HG02840 (cell line): ENCODE measurements at regions not wholly inside any gene's neighbourhood (a gene's known extent, or its start where the extent isn't known, plus 50 kb on each side); places are given as distances from the start of the nearest gene placed in this dataset.

Source experiments
- ATAC-seq: cut with Tn5 transposase; IDR thresholded peaks from one replicate; pipeline ENCODE4 v1.9.1; 2021; ENCODE audit warnings: mild to moderate bottlenecking, moderate library complexity, moderate number of reproducible peaks; ENCODE audit not compliant: unreplicated experiment, low FRiP score

DNA sequence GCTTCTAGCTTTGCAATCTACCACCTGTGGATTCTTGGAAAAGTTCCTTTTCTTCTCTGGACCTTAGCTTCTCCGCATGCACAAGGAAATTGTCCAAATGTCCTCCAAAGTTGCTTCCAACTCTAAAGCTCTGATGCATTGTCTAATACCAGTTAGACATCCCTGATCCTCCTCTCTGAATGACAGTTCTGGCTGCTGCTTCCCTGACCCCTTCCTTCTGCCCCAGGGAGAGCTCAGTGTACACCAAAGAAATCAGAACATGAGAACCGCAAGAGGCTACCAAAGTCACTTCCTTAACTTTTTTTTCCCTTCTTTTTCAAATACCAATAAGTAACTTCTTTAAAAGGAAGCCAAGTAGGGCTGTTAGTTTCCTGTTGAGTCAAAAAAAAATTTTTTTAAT is 79.7 kb upstream of the CES5A start:
- no peak for ATAC-seq

DNA sequence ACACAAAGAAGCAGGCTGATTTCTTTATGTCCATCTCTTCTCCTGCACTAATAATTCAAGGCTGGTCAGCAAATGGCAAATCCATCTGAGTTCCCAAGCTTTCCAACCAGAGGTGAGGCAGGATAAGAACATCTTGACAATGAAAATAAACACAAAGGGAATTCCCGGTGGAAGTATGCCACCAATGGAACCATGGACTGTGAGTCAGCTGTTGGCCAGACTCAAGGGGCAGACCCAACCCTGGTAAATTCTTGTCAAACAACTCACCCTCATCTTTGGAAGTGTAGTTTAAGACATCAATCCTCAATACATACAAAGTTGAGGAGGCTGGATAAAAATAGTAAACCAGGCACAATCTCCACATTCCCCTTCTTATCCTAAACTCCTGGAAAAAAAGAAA is 74.3 kb upstream of the CES5A start:
- no peak for ATAC-seq

DNA sequence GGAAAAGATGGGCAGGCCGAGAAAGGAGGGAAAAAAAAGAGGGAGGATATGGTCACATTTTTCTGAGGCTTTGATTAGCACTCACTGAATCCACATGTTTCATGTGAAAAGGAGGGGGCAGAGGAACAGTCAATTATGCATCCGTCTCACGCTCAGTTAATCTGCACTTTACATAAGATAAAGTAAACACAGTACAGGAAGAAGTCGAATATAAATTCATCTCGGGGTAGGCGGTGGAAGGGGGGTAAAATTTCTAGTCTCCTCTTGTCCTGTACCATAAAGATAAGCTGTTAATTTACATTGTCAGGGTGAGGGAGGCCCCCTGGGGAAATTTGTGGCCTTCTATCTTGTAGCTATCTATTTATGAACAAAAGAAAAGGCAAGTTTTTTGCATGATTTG is 73.1 kb upstream of the CES5A start:
- ATAC-seq = no peak

DNA sequence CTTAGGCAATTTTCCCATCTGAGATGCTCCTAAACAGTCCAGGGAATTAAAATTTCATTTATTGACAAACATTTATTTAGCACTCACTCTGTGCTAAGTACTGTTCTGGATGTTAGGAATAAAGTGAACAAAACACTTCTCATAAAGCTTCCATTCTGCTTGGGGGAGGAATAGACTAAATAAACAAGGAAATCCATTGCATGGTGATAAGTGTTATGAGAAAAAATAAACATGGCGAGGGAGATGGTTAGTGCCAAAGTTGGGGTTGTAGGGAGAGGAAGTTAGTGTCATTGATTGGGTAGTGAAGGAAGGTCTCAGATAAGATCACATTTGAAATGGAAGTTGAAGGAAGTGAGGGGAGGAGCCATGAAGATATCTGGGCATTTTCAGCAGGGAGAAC is 72.2 kb upstream of the CES5A start:
- ATAC-seq = no peak

DNA sequence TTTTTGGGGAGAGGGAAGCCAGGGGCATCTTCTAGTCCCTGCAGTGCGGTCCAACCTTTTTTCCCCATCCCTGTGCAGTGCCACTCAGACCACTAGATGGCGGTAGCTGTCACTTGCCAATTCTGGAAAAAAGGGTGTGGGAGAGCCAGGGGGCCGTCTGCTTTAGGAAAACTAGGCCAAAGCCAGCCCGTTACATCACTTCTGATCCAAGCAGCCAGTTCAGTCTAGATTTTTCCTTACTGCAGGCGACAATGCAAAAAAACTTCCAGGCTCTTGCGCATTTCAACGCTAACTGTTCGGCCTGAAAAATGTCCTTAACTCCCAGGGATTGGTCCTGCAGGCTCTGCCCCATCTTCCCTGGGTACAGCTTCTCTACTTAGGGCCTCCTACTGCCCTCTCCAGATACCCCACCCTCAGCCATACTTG is 69.2 kb upstream of the CES5A start:
- no peak for ATAC-seq

DNA sequence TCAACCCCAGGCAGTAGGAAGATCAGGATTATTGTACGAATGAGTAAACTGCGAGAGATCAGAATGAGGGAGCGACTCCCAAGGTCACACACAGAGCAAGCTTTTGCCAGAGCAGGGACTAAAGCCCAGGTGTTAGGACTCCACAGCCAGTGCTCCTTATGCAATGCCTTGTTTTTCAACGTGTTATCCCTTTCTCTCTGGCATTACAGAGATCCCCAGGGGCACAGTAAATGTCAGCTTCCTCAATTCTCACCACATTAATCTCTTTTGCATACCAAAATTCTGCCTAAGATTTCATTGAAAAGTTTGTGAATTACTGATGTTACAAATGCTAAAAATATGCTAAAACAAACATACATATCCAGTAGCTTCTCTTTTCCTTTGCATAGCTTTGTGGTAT is 68.1 kb upstream of the CES5A start:
- no peak for ATAC-seq

DNA sequence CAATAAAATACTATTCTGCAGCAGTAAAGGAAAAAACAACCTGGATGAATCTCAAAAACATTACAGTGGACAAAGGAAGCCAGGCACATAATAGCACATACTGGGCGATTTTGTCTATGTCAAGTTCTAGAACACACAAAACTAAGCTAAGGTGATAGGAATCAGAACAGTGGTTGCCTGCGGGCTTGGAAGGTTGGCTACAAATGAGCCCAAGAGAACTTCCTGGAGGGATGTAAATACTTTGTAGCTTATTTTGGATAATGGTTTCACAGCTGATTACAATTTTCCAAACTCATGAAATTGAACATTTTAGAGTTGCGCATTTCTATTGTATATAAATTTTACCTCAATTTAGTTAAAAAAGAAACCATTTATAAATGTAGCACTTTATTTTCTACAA is 67.6 kb upstream of the CES5A start:
- ATAC-seq = no peak

DNA sequence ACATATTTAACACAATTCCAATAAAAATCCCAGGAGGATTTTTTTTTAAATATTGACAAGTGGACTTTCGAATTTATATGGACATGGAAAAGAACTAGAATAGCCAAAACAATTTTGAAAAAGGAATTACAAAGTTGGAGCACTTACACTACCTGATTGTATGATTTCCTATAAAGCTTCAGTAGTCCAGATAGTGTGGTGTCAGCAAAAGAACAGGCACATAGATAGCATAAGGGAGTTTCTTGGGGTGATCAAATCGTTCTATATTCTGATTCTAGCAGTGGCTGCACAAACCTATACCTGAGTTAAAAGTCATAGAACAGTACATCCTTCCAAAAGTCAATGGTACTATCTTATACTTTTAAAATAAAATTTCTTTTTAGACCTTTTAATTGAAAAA is 66.4 kb upstream of the CES5A start:
- no peak for ATAC-seq

DNA sequence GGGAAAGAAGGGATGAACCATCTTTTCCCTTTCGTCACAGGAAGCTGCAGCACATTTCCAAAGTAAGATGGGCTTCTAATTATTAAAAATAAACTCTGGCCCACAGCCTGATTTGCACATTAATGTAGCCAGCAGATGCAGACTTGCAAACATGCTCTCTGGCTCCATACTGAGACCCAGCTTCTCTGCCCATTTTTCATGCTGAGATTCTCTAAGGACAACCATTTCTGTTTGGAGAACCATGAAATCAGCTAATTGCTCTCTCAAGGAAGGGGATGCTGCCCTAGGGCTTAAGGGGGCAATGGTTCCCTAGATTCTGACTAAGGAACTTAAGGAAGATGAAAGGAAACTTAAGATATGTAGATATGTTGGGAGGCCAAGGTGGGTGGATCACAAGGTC is 63.0 kb upstream of the CES5A start:
- no peak for ATAC-seq

DNA sequence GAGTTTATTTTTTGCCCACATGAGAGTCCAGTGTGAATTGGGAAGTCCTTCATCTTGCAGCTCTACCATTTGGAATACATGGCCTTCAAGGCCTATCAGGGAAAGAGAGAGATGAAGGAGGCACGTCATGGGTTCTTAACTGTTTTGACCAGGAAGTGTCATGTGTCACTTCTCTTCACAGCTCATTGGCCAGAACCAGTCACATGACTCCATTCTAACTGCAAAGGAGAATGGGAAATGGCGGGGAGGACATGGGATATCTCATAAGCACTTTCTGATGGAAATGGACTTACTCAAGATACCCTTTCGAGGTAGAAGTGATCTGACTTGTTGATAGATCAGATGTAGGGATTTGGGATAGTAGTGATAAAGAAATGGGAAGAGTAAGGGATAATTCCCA is 57.9 kb upstream of the CES5A start:
- ATAC-seq = no peak

DNA sequence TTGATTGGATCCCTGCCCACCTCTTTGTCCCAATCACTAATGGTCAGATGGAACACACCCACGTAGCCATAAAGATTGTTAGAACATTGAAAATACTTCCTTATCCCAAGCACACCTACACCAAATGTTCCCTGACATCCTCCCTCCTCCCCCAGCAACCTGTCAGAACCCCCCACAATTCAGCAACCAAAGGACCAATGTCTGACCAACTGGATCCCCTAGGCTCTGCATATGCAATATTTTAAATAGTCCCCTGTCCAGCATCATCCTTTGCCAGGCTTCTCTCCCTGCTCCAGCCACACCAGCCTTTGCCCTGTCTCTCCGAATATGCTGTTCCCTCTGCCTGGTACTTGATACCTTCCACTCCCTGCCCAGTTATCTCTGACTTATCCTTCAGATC is 54.9 kb upstream of the CES5A start:
- ATAC-seq = no peak

DNA sequence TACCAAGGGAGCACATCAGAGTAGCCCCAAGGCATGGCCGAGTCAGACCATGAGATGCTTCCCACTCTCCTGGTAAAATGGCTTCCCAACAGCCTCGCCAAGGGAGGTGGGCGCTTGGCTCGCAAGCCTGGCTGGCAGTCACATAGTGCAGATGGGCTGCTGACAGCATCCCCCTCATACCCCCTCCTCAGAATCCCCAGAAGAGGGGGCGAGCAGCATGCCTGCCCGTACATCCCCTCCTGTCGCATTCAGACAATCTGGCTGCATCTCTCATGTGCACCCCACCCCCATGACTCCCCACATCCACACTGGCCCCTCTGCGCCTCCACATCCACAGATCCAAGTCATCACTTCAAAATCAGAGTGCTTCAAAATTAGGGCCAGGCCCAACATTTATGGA is 54.0 kb upstream of the CES5A start:
- no peak for ATAC-seq

DNA sequence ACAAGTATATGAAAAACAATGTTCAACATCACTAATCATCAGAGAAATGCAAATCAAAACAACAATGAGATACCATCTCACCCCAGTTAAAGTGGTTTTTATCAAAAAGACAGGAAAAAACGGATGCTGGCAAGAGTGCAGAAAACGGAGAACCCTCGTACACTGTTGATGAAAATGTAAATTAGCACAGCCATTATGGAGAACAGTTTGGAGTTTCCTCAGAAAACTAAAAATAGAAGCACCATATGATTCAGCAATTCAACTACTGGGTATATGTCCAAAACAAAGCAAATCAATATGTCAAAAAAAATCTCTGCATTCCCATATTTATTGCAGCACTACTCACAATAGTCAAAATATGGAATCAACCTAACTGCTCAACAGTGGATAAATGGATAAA is 50.1 kb upstream of the CES5A start:
- no peak for ATAC-seq
